Stimulated activated naive CD8-positive, alpha-beta T cell treated with anti-CD3 and anti-CD28 coated beads, Interleukin-15, amount 100 ng/mL, for 72 hours (primary cell): ENCODE measurements at regions not wholly inside any gene's neighbourhood (a gene's known extent, or its start where the extent isn't known, plus 50 kb on each side); places are given as distances from the start of the nearest gene placed in this dataset.
"Not testable (repeated sequence)": the region's sequence is repeated elsewhere in the genome, so short reads cannot be mapped to it uniquely, and the experiment has no call there.

Source experiments
- ATAC-seq: fragments of 150-1000 bp; cut with Tn5 transposase; 2 replicates; pipeline ENCODE4 v1.10.0; 2021; ENCODE audit warnings: mild to moderate bottlenecking, moderate library complexity
- DNase-seq, 2 donors: peaks; one replicate each; pipeline ENCODE4 v3.0.0; 2021 to 2022
- H3K27ac Mint-ChIP-seq, 2 donors: one replicate each; pipeline ENCODE4 v1.8.0; 2022; ENCODE audit warnings: mild to moderate bottlenecking in 2 of 2, mixed read lengths in 2 of 2, moderate library complexity in 2 of 2
- H3K27me3 Mint-ChIP-seq: one replicate; pipeline ENCODE4 v1.8.0; 2022; ENCODE audit warnings: mixed read lengths
- H3K4me1 Mint-ChIP-seq: one replicate; pipeline ENCODE4 v1.8.0; 2022; ENCODE audit warnings: mild to moderate bottlenecking, mixed read lengths
- H3K4me3 Mint-ChIP-seq, 2 donors: one replicate each; pipeline ENCODE4 v1.8.0; 2022; ENCODE audit warnings: mild to moderate bottlenecking in 2 of 2, mixed read lengths in 2 of 2, moderate library complexity in 1 of 2
- H3K9me3 Mint-ChIP-seq, 2 donors: one replicate each; pipeline ENCODE4 v1.8.0; 2022; ENCODE audit warnings: mixed read lengths in 2 of 2

DNA sequence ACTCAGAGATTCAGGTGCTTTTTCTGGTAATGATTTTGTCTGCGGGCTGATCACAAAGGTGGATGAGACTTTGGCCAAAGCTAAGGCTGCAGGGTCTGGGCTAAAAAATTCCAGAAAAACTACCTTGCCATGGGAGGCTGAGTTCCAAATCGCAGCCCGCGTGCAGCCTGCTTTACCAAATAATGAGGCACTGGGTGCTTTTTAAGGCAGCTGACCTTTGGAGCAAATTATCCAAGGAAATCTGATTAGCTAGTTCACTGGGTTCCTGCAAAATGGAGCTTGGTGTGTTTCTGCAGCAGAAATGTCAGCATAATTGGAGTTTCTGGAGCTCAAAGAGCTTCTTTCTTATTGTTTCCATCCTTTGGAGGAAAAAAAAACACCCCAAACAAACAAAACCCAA is 156.6 kb downstream of the NPIPA7 start:
- not testable (repeated sequence) for H3K4me3 Mint-ChIP-seq, H3K27ac Mint-ChIP-seq, H3K4me1 Mint-ChIP-seq, H3K9me3 Mint-ChIP-seq, DNase-seq, ATAC-seq, H3K27me3 Mint-ChIP-seq

DNA sequence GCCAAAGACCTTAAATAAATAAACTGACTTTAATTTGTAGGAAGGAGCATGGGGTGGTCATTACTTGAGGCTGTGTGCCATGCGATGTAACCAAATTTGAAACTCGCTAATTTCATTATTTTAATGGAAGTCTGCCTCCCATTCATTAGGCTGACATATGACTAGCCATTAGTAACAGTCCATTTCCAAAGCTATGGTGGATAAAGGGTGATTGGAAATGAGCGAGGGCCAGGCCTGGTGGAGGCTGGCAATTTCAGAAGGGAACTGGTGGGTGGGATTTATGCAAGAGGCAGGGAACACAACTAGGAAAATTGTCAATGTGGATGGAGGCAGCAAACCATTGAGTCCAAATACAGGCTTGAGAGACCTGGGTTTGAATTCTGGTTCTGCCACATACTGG is 157.2 kb downstream of the NPIPA7 start:
- not testable (repeated sequence) for DNase-seq, H3K27ac Mint-ChIP-seq, H3K4me3 Mint-ChIP-seq, H3K4me1 Mint-ChIP-seq, H3K27me3 Mint-ChIP-seq, H3K9me3 Mint-ChIP-seq, ATAC-seq

DNA sequence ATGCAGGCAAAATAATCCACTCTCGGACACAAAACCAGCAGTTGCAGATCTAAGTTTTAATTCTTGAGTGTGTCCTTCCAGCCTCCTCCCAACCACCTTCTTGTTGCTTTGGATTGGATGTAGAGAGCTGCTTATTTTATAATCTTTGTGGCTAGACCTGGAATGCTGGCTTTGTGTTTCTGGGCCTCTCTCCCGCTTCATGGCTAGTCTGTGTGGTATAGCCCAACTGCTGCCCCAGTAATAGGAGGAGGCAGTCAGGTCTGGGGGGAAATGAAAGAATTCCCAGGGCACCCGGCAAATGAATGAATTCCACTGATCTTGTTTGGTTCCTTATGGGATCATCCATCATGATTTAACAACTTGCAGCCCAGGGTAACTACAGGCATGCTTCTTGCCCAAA is 170.8 kb downstream of the NPIPA7 start:
- H3K9me3 Mint-ChIP-seq, H3K4me3 Mint-ChIP-seq, ATAC-seq, H3K4me1 Mint-ChIP-seq, DNase-seq, H3K27ac Mint-ChIP-seq: not testable (repeated sequence)
- peaks cover 14% of the 10 kb centered on the region for H3K27me3 Mint-ChIP-seq

DNA sequence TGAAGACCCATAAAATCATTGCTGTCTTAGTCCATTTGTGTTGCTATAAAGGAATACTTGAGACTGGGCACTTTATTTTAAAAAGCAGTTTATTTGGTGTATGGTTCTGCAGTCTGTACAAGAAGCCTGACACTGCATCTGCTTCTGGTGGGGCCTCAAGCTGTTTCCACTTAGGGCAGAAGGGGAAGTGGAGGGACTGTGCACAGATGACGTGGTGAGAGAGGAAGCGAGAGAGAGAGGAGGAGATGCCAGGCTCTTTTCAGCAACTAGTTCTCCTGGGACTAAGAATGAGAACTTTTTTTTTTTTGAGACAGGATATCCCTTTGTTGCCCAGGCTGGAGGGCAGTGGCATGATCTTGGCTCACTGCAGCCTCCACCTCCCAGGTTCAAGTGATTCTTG is 171.9 kb downstream of the NPIPA7 start:
- not testable (repeated sequence) for DNase-seq, ATAC-seq, H3K27ac Mint-ChIP-seq, H3K9me3 Mint-ChIP-seq, H3K4me3 Mint-ChIP-seq, H3K4me1 Mint-ChIP-seq
- H3K27me3 Mint-ChIP-seq: peaks cover 14% of the 10 kb centered on the region

DNA sequence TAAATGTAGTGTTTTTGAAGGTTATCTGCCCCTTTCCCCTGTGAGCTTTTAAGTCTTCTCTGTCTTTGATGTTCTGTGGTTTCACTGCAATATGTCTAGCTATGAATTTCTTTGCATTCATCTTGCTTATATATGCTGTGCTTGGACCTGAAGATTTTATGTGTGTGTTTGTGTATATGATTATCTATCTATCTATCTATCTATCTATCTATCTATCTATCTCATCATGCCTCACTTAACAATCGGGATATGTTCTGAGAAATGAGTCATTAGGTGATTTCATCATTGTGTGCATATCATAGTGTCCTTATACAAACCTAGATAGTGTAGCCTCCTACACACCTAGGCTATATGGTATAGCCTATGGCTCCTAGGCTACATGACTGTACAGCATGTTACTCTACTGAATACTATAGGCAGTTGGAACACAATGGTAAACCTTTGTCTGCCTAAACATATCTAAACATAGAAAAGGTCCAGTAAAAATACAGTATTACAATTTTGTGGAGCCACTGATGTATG is 173.9 kb downstream of the NPIPA7 start:
- H3K27me3 Mint-ChIP-seq: peaks cover 14% of the 10 kb centered on the region
- not testable (repeated sequence) for DNase-seq, ATAC-seq, H3K4me3 Mint-ChIP-seq, H3K9me3 Mint-ChIP-seq, H3K4me1 Mint-ChIP-seq
- H3K27ac Mint-ChIP-seq: peak overlapping the region in 1 of 2 donors; percentile 89

DNA sequence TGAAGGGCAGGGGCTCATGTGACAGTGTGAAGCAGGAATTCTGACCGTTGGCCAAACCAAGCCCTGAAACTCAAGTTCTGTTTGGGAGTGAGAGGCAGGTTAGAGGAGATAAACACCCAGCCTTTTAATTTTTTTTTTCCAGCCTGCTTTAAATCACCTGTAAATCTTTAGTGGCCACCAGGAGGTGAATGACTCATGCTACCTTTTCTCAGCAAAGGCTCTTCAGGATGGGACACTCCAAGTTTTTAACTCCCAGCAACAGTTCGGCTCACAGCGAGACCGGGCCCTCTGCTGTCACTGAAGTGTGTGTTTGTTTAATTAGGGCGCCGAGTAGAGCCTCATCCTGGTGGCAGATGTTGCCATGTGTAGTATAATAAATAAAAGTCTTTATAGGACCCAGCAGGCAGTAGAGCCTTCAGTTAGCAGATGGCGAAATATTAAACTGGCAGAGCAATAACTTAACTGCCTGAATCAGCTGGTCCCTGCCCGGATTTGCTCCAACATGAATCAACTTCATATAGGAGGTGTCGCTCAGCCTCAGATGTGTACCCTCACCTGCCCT is 180.3 kb downstream of the NPIPA7 start:
- not testable (repeated sequence) for H3K27ac Mint-ChIP-seq, H3K27me3 Mint-ChIP-seq, ATAC-seq, H3K9me3 Mint-ChIP-seq, H3K4me3 Mint-ChIP-seq, H3K4me1 Mint-ChIP-seq, DNase-seq

DNA sequence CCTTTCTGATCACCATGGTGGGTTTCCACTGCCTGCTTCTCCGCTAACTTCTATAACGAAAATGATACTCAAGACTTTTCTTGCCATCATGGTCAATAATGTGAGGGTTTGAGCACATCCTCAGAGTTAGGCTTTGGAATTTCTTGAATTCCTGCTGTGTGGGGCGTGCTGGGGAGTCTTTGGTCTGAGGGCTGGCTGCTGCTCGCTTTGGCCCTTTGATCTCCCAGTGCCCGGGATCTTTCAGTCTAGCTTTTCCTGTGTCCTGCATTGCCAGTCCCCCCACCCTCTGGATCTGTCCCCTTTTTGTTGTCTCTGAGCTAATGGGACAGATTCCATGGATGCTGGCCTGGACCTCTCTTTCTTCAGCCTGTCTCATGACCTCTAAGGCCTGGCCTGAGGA is 182.6 kb downstream of the NPIPA7 start:
- H3K27me3 Mint-ChIP-seq, H3K27ac Mint-ChIP-seq, H3K4me3 Mint-ChIP-seq, H3K4me1 Mint-ChIP-seq, H3K9me3 Mint-ChIP-seq, ATAC-seq, DNase-seq: not testable (repeated sequence)

DNA sequence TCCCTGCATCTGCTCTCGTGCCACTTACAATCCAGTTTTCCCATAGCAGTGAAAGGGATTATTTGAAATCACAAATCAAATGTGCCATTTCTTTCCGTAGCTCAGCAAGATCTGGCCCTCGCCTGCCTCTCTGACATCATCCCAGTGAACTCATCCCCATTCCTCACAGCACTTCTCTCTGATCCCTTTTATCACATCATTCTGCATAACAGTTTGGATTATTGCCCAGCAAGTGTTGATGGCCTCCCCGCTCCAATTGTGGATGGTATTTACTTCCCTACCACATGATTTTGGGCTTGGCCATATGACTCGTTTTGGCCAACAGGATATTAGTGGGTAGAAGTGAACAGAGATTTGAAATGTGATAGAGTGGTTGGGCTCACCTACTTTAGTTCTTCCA is 185.0 kb downstream of the NPIPA7 start:
- H3K9me3 Mint-ChIP-seq, H3K27me3 Mint-ChIP-seq, H3K27ac Mint-ChIP-seq, H3K4me1 Mint-ChIP-seq, ATAC-seq, H3K4me3 Mint-ChIP-seq, DNase-seq: not testable (repeated sequence)

DNA sequence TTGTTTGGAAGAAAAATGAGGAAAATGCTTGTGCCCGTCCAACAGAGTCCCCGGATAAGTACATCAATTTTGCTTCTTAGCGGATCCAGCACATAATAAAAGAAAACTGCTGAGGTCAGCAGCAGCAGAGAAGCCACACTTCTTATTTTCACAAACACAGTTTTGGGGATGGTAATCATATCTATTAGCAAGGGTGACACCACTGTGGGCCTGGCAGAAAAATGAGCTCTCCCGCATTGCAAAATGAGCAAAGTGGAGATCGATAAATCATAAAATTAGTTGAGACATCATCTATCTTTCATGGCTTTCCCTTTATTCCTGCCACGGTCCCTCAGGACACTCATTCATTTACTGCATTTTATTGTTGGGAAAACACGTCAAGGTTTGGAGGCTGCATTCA is 186.4 kb downstream of the NPIPA7 start:
- H3K4me1 Mint-ChIP-seq, H3K27ac Mint-ChIP-seq, H3K27me3 Mint-ChIP-seq, H3K4me3 Mint-ChIP-seq, H3K9me3 Mint-ChIP-seq, DNase-seq, ATAC-seq: not testable (repeated sequence)

DNA sequence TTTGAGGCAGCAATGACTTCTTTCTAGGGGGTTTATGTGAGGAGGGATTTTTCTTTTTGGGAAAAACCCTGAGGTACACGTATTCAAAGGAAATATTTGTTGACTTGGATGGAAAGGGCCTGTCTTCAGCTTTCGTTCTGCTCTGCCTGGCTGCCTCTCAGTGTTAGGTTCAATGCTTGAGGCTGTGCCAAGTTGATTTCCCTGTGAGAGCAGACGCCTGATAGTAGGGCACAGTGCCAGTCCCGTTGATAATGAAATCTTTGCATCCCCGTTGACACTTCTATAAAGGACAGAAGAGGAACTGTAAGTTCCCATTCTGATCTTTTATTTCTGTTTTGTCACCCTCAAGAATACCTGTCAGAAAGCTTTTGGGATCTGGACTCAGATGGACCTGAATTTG is 191.1 kb downstream of the NPIPA7 start:
- not testable (repeated sequence) for DNase-seq, H3K27me3 Mint-ChIP-seq, ATAC-seq, H3K9me3 Mint-ChIP-seq, H3K4me3 Mint-ChIP-seq, H3K4me1 Mint-ChIP-seq, H3K27ac Mint-ChIP-seq

DNA sequence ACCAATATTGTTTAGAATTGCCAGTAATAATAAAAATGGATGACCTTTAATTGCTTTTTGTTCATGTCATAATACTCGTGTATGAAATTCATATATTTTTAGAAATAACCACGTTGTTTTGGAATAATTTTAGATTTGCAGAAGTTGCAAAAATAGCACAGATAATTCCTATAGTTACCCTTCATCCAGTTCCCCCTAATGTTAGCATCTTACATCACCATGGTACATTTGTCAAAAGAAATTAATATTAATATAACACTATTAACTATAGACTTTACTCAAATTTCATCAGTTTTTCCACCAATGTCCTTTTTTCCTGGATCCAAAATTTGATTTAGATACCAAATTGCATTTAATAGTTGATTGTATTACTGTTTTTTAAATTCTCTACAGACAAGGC is 191.9 kb downstream of the NPIPA7 start:
- H3K27me3 Mint-ChIP-seq, DNase-seq, H3K4me1 Mint-ChIP-seq, H3K4me3 Mint-ChIP-seq, H3K27ac Mint-ChIP-seq, ATAC-seq, H3K9me3 Mint-ChIP-seq: not testable (repeated sequence)

DNA sequence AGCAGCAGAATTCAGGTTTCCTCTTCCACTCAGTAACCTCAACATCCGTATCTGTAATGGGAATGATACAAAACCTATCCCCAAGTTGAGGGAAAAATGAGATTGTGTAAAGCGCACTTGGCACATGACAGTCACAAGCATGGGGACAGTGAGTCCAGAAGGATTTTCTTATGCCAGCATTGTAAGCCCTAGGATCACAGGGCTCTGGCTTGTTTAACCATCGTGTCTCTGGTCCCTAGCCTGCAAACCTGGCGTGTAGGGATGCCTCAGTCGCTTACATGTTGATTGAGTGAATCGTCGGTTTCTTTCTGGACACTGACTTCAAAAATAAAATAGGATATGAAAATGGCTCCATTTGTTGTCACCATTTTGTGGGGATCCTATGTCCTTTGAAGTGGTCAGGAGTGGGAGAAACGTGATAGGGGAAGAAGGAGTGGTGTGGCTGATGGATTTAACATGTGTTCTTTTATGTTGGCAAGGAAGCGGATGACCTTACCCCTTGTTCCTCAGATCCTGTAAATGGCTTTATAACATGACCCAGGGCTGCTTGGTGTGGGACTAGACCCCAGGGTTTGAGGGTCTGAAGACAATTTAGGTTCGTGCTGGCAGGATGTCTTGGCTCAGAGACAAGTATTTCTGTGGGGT is 193.3 kb downstream of the NPIPA7 start:
- H3K27me3 Mint-ChIP-seq, H3K4me1 Mint-ChIP-seq, H3K4me3 Mint-ChIP-seq, H3K9me3 Mint-ChIP-seq, ATAC-seq, DNase-seq, H3K27ac Mint-ChIP-seq: not testable (repeated sequence)

DNA sequence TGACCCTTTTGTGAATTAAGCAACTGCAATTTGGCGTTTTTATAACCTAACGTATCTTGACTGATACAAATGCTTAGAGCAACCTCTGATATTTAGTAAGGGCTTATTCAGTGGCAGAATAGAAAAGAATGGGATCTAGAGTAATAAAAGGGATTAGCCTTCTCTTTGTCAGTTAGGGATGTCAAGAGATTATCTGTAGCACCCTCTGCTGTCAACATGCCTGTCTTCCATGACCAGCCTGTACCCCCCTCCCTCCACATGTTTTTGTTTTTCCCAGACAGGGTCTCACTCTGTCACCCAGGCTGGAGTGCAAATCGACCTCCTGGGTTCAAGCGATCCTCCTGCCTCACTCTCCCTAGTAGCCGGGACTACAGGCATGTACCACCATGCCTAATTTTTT is 198.1 kb downstream of the NPIPA7 start:
- DNase-seq, H3K4me1 Mint-ChIP-seq, H3K27me3 Mint-ChIP-seq, ATAC-seq, H3K27ac Mint-ChIP-seq, H3K4me3 Mint-ChIP-seq, H3K9me3 Mint-ChIP-seq: not testable (repeated sequence)

DNA sequence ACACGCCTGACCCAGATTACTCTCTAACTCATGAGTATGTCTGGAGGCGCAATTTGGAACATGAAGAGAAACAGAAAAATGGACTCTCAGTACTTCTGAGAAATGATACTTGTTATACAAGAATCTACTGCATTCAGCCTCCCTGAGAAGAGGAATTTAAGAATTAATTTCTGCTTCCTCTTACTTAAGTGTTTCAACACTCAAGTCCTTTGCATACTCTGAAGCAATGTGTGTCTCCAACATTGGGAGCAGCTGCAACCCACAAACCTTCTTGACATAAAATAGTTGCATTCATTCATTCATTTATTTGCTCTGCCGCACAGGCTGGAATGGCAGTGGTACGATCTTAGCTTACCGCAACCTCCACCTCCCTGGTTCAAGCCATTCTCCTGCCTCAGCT is 199.8 kb downstream of the NPIPA7 start:
- DNase-seq (no peak), ATAC-seq (no peak)
- Mint-ChIP-seq H3K9me3 (peaks cover 5 to 8% of the 10 kb centered on the region in 2 donors), H3K4me3 (no peak overlapping the region), H3K27ac (no peak overlapping the region), H3K27me3 (no peaks in the 10 kb centered on the region), H3K4me1 (no peaks in the 10 kb centered on the region)

DNA sequence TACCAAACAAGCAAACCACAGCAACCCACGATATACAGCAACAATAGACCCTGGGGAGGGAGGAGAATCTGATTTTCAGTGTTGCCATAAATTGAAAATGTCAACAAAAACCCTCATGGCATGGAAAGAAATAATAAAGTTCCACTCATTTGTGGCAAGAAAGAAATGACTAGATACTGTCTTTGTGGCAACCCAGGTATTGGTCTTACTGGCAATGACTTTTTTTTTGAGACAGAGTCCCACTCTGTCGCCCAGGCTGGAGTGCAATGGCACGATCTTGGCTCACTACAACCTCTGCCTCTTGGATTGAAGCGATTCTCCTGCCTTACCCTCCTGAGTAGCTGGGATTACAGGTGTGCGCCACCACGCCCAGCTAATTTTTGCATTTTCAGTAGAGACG is 204.0 kb downstream of the NPIPA7 start:
- H3K27me3 Mint-ChIP-seq, H3K9me3 Mint-ChIP-seq, H3K27ac Mint-ChIP-seq, H3K4me3 Mint-ChIP-seq, DNase-seq, H3K4me1 Mint-ChIP-seq: not testable (repeated sequence)
- peak; percentile 37 for ATAC-seq

DNA sequence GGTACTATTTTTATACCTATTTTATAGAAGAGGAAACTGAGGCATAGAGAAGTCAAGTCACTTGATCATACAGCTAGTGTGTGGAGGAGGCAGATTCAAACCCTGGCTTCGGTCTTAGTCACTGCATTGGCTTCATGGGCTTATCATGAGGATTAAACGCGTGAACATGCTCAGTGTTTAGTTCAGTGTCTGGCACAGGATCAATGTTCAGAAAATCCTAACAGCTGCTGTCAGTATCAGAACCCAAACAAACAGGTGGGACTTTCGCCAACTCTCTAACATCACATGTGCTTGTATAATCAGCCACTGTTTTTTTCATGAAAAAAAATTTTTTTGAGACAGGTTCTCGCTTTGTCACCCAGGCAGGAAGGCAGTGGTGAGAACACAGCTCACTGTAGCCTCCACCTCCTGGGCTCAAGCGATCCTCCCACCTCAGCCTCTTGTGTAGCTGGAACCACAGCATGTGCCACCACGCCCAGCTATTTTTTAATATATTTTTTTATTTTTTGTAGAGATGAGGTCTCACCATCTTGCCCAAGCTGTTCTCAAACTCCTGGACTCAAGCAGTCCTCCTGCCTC is 207.2 kb downstream of the NPIPA7 start:
- not testable (repeated sequence) for H3K27me3 Mint-ChIP-seq, H3K9me3 Mint-ChIP-seq, H3K4me3 Mint-ChIP-seq, H3K27ac Mint-ChIP-seq, H3K4me1 Mint-ChIP-seq, DNase-seq
- ATAC-seq: peak; percentile 71
